B cell (primary cell): ENCODE measurements at regions not wholly inside any gene's neighbourhood (a gene's known extent, or its start where the extent isn't known, plus 50 kb on each side); places are given as distances from the start of the nearest gene placed in this dataset.
"Not testable (repeated sequence)": the region's sequence is repeated elsewhere in the genome, so short reads cannot be mapped to it uniquely, and the experiment has no call there.

Source experiments
- ATAC-seq: fragments of 200-7000 bp; cut with Tn5 transposase; one replicate; pipeline ENCODE4 v1.10.0; 2021; ENCODE audit warnings: low read depth, mild to moderate bottlenecking, moderate number of reproducible peaks, moderate library complexity
- CTCF ChIA-PET: fragments of 350-600 bp; sonication (Branson Sonifier 250); formaldehyde crosslinking; loops from one replicate; lab custom pipeline; 2021; ENCODE audit warnings: antibody characterized with exemption, inconsistent platforms; lab: Charles Lee
- POLR2A ChIA-PET: fragments of 350-600 bp; sonication (Branson Sonifier 250); formaldehyde crosslinking; loops from one replicate; lab custom pipeline; 2021; ENCODE audit warnings: antibody characterized with exemption; lab: Charles Lee
- DNase-seq: peaks from one replicate; pipeline ENCODE4 v3.0.0; 2013
- H2AFZ ChIP-seq: 2 replicates; pipeline ENCODE4 v1.6.1; 2012; ENCODE audit warnings: mild to moderate bottlenecking, low read depth, low read length; ENCODE audit not compliant: insufficient read depth, poor library complexity, severe bottlenecking
- H3K27ac ChIP-seq, 2 donors: 1 replicate in 1 of 2; 2 replicates in 1 of 2; pipeline ENCODE4 v1.5.1; 2012 to 2013; ENCODE audit warnings: low read length in 2 of 2, mild to moderate bottlenecking in 2 of 2, moderate library complexity in 1 of 2
- H3K27me3 ChIP-seq, 4 experiments: fragments of 200-600 bp in 1 of 4; sonication (generic) in 1 of 4; replicated peaks in 1 of 4; 1 replicate in 2 of 4; 2 replicates in 2 of 4; pipeline versions ENCODE4 v1.6.1 to v1.7.0; 2013 to 2016; ENCODE audit warnings: low read length in 3 of 4, mild to moderate bottlenecking in 2 of 4, mixed read lengths in 1 of 4, moderate library complexity in 1 of 4; ENCODE audit not compliant: insufficient read depth in 4 of 4, control insufficient read depth in 3 of 4; ENCODE audit errors: control extremely low read depth in 1 of 4
- H3K36me3 ChIP-seq, 2 experiments: replicated peaks in 1 of 2; 1 replicate in 1 of 2; 2 replicates in 1 of 2; pipeline versions ENCODE4 v1.6.1 to v1.7.1; 2013; ENCODE audit warnings: low read length in 1 of 2; ENCODE audit not compliant: insufficient read depth in 2 of 2, control insufficient read depth in 1 of 2; ENCODE audit errors: control extremely low read depth in 1 of 2, extremely low read depth in 1 of 2
- H3K4me1 ChIP-seq, 2 donors: fragments of 200-600 bp in 1 of 2; sonication (generic) in 1 of 2; 1 replicate in 1 of 2; 2 replicates in 1 of 2; pipeline versions ENCODE4 v1.5.1 to v1.6.1; 2013 to 2017; ENCODE audit warnings: low read length in 2 of 2; ENCODE audit not compliant: control insufficient read depth in 2 of 2, insufficient read depth in 2 of 2
- H3K4me2 ChIP-seq: replicated peaks from 2 replicates; pipeline ENCODE3; 2012; ENCODE audit warnings: mild to moderate bottlenecking, low read depth, low read length; ENCODE audit not compliant: poor library complexity, severe bottlenecking
- H3K4me3 ChIP-seq, 5 experiments: fragments of 200-600 bp in 1 of 5; sonication (generic) in 1 of 5; 1 replicate in 3 of 5; 2 replicates in 2 of 5; pipeline versions ENCODE4 v1.5.1 to v1.7.0; 2011 to 2016; ENCODE audit warnings: low read length in 4 of 5, mild to moderate bottlenecking in 4 of 5, low read depth in 2 of 5, control low read depth in 1 of 5, moderate library complexity in 1 of 5; ENCODE audit not compliant: insufficient read depth in 1 of 5; ENCODE audit errors: control extremely low read depth in 1 of 5, extremely low read depth in 1 of 5
- H3K79me2 ChIP-seq: fragments of 200-600 bp; sonication (generic); one replicate; pipeline ENCODE4 v1.6.0; 2016; ENCODE audit warnings: low read length; ENCODE audit not compliant: control insufficient read depth, insufficient read depth
- H3K9ac ChIP-seq: fragments of 200-600 bp; sonication (generic); 2 replicates; pipeline ENCODE4 v1.6.1; 2017; ENCODE audit warnings: mild to moderate bottlenecking, low read length, moderate library complexity
- H3K9me3 ChIP-seq, 3 donors: one replicate each; pipeline versions ENCODE4 v1.6.1 to v1.7.1; 2013; ENCODE audit warnings: low read length in 2 of 3; ENCODE audit not compliant: control insufficient read depth in 2 of 3, insufficient read depth in 1 of 3; ENCODE audit errors: control extremely low read depth in 1 of 3
- H4K20me1 ChIP-seq: 2 replicates; pipeline ENCODE4 v1.6.0; 2012; ENCODE audit warnings: mild to moderate bottlenecking, low read length; ENCODE audit not compliant: insufficient read depth, control insufficient read depth, poor library complexity, severe bottlenecking
- H3K27ac Mint-ChIP-seq: one replicate; pipeline ENCODE4 v1.8.0; 2021; ENCODE audit warnings: mixed read lengths
- H3K27me3 Mint-ChIP-seq: one replicate; pipeline ENCODE4 v1.8.0; 2021; ENCODE audit warnings: mixed read lengths
- H3K4me1 Mint-ChIP-seq: one replicate; pipeline ENCODE4 v1.8.0; 2021; ENCODE audit warnings: mixed read lengths
- H3K4me3 Mint-ChIP-seq: one replicate; pipeline ENCODE4 v1.8.0; 2021; ENCODE audit warnings: mixed read lengths
- H3K9me3 Mint-ChIP-seq: one replicate; pipeline ENCODE4 v1.8.0; 2022; ENCODE audit warnings: mixed read lengths; ENCODE audit not compliant: insufficient read depth
- EZH2 ChIP-seq: IDR thresholded peaks from 2 replicates; pipeline ENCODE4 v1.6.1; 2012; ENCODE audit warnings: borderline replicate concordance, low read depth, mild to moderate bottlenecking, moderate library complexity, low read length; ENCODE audit not compliant: insufficient read depth, poor library complexity, severe bottlenecking
- WGBS: methylation state at CpG from one replicate; pipeline ENCODE4 v1.1.5; 2013; ENCODE audit warnings: missing lambda C conversion rate; ENCODE audit not compliant: insufficient coverage; 5-methylcytosine and 5-hydroxymethylcytosine counted together
- intact Hi-C: fragments of 100-400 bp; cut with micrococcal nuclease; formaldehyde crosslinking; loops from one replicate; pipeline ENCODE4 v1.10.0; 2022
- TF ChIP-seq, protein P1 (sequence below): fragments of 200-600 bp; IDR thresholded peaks from one replicate; pipeline ENCODE4 v1.8.0; 2022; ENCODE audit warnings: antibody characterized with exemption, mild to moderate bottlenecking

DNA sequence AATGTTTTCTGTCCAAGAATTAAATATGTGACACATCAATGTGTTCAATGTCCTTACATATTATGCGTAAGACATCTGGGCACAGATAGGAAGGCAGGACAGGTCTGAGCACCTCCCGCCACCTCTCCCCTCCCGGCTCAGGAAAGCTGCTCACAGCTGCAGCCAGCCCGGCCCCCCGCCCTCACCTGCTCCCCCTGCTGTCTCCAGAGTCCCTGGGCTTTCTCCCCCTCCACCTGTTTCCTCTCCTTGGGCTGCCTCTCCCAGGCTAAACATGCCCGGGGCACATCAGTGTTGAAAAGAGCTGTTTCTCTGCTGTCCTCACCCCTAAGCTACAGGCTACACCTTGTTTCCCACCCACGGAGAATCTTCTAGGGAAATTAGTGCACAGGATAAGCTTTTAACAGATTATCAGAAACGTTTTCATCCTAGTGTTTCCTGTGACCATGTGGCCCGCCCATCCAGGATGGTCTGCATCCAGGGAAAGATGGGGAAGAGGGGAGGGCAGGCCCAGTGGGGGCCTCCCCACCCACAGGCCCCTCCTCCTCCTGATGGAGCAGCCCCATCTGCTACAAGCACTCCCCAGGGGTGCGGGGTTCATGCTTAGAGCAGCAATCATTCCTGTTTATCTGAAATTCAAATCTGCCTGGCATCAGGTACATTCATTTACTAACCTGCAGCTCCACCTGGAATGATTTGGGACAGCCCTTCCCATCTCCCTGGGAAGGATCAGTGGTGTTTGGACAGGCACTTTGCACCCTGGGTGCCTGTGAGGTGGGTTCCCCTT, 273.8 kb upstream of the SFSWAP start:
- intact Hi-C loops: no loop called here
- H2AFZ ChIP-seq: no peak overlapping the region
- Mint-ChIP-seq H3K27ac (no peak overlapping the region), H3K4me1 (peaks cover 1% of the 10 kb centered on the region), H3K4me3 (no peak overlapping the region), H3K27me3 (peaks cover 20% of the 10 kb centered on the region), H3K9me3 (no peaks in the 10 kb centered on the region)
- H3K27me3 ChIP-seq: peaks cover 0 to 17% (median 2%) of the 10 kb centered on the region in 4 experiments
- no peak for TF ChIP-seq EZH2
- TF ChIP-seq, protein P1, sequence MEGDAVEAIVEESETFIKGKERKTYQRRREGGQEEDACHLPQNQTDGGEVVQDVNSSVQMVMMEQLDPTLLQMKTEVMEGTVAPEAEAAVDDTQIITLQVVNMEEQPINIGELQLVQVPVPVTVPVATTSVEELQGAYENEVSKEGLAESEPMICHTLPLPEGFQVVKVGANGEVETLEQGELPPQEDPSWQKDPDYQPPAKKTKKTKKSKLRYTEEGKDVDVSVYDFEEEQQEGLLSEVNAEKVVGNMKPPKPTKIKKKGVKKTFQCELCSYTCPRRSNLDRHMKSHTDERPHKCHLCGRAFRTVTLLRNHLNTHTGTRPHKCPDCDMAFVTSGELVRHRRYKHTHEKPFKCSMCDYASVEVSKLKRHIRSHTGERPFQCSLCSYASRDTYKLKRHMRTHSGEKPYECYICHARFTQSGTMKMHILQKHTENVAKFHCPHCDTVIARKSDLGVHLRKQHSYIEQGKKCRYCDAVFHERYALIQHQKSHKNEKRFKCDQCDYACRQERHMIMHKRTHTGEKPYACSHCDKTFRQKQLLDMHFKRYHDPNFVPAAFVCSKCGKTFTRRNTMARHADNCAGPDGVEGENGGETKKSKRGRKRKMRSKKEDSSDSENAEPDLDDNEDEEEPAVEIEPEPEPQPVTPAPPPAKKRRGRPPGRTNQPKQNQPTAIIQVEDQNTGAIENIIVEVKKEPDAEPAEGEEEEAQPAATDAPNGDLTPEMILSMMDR: no peak
- no peak overlapping the region for H3K9ac ChIP-seq
- no peak overlapping the region for H3K4me3 ChIP-seq
- H3K4me1 ChIP-seq: peaks cover 2 to 3% of the 10 kb centered on the region in 2 donors
- ChIA-PET CTCF (no interaction called here), POLR2A (no interaction called here)
- WGBS: 12% methylated on average over 5 of the region's 10 CpGs
- H3K27ac ChIP-seq: no peak overlapping the region
- no peak overlapping the region for H3K4me2 ChIP-seq
- no peaks in the 10 kb centered on the region for H3K79me2 ChIP-seq
- no peaks in the 10 kb centered on the region for H4K20me1 ChIP-seq
- ATAC-seq (no peak), DNase-seq (no peak)
- peaks cover 0 to 5% (median 0%) of the 10 kb centered on the region in 3 donors for H3K9me3 ChIP-seq
- H3K36me3 ChIP-seq: no peaks in the 10 kb centered on the region

DNA sequence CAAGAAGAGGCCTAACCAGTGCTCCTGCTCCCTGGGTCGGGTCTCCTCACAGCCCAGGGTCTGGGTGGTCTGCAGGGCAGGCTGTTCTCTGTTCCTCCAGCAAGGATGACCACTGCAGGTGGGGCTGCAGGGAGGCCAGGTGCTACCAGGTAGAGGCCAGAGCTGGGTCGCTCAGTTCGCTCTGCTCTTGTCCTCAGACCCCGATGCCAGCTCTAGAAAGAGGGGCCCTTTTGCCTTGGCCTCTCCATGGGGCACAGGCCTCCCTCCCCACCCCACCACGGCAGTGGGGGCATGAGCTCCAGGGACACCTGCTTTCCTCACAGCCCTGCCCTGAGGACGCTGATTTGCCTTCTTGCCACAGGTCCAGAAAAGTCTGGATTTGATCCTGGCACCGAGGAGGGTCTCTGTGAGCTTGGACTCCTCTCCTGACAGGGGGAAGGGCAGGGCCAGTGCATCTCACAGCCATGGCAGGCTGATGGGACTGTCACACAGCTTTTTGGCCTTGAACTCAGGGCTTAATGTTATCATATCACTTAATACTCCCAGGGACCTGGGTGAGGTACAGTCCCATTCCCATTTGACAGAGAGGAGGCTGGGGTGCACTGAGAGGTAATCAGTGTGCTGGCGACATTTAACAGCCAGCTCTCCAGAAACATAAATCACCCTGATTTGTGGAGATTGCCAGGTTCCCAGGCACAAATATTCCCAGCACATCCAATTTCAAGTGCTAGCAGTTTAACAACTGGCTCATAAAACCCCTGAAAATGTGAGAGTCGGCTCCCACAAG, 273.0 kb upstream of the SFSWAP start:
- no peak for TF ChIP-seq EZH2
- TF ChIP-seq, protein P1: no peak
- 87% methylated on average over 9 of the region's 9 CpGs for WGBS
- H3K27ac Mint-ChIP-seq: no peak overlapping the region
- no peak overlapping the region for H3K4me3 ChIP-seq
- H3K27me3 Mint-ChIP-seq: peaks cover 18% of the 10 kb centered on the region
- peaks cover 0 to 3% of the 10 kb centered on the region in 2 donors for H3K4me1 ChIP-seq
- peaks cover 0 to 5% (median 0%) of the 10 kb centered on the region in 3 donors for H3K9me3 ChIP-seq
- no peaks in the 10 kb centered on the region for H3K79me2 ChIP-seq
- no peaks in the 10 kb centered on the region for H3K9me3 Mint-ChIP-seq
- no peak overlapping the region for H3K4me2 ChIP-seq
- no peak for DNase-seq
- ATAC-seq: no peak
- H3K4me1 Mint-ChIP-seq: no peaks in the 10 kb centered on the region
- ChIA-PET POLR2A (no interaction called here), CTCF (no interaction called here)
- no peak overlapping the region for H3K4me3 Mint-ChIP-seq
- no peak overlapping the region for H3K9ac ChIP-seq
- intact Hi-C loops: no loop called here
- no peaks in the 10 kb centered on the region for H3K36me3 ChIP-seq
- H2AFZ ChIP-seq: no peak overlapping the region
- H3K27me3 ChIP-seq: peaks cover 0 to 9% (median 2%) of the 10 kb centered on the region in 4 experiments
- H4K20me1 ChIP-seq: no peaks in the 10 kb centered on the region
- H3K27ac ChIP-seq: no peak overlapping the region

DNA sequence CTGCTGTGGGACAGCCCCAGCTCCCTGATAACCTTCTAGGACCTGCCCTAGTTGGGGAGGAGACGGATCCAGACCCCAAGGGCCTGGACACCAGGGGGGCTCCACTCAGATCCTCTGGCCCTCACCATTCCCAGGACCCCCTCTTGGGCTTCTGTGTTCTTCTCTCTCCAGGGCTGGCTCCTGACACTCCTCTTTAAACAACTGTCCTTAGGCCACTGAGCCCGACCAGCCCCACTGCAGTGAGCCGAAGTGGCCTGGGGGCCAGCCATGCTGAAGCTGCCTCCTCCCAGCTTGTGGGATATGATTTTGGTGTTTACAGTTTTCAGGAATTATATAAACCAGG, 272.4 kb upstream of the SFSWAP start:
- CTCF ChIA-PET, ATAC-seq, POLR2A ChIA-PET, H3K4me3 Mint-ChIP-seq, H2AFZ ChIP-seq, H3K4me3 ChIP-seq, H3K4me1 ChIP-seq, H4K20me1 ChIP-seq, H3K4me1 Mint-ChIP-seq, H3K4me2 ChIP-seq, intact Hi-C loops, H3K27ac ChIP-seq, H3K9me3 ChIP-seq, H3K27ac Mint-ChIP-seq, H3K36me3 ChIP-seq, H3K9me3 Mint-ChIP-seq, H3K9ac ChIP-seq, H3K27me3 ChIP-seq, DNase-seq, H3K79me2 ChIP-seq: not testable (repeated sequence)
- 75% methylated on average over 1 of the region's 3 CpGs for WGBS
- H3K27me3 Mint-ChIP-seq: peaks cover 18% of the 10 kb centered on the region
